ENCODE measurements at regions not wholly inside any gene's neighbourhood (a gene's known extent, or its start where the extent isn't known, plus 50 kb on each side); places are given as distances from the start of the nearest gene placed in this dataset.
"Not testable (repeated sequence)": the region's sequence is repeated elsewhere in the genome, so short reads cannot be mapped to it uniquely, and the experiment has no call there.

DNA sequence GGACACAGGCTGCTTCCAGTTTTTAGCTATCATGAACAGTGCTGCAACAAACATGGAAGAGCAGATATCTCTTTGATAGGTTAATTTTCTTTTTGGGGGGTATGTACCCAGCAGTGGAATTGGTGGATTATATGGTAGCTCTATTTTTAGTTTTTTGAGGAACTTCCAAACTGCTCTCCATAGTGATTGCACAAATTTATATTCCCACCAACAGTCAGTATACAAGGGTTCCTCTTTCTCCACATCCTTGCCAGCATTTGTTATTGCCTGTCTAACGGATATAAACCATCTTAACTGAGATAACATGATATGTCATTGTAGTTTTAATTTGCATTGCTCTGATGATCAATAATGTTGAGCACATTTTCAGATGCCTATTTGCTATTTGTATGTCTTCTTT is 237.6 kb downstream of the MMUT start:
- Histone ChIP-seq H3K36me3 (ENCODE audit: control insufficient read depth, insufficient read depth, low read length) (no peaks in the 10 kb centered on the region), H3K27me3 (ENCODE audit: control insufficient read depth, insufficient read depth, low read length) (no peaks in the 10 kb centered on the region), H3K4me3 (ENCODE audit: low read depth, low read length) (no peak overlapping the region)
- DNase-seq (ENCODE audit: low read depth) = no peak
- TF ChIP-seq, protein P1, sequence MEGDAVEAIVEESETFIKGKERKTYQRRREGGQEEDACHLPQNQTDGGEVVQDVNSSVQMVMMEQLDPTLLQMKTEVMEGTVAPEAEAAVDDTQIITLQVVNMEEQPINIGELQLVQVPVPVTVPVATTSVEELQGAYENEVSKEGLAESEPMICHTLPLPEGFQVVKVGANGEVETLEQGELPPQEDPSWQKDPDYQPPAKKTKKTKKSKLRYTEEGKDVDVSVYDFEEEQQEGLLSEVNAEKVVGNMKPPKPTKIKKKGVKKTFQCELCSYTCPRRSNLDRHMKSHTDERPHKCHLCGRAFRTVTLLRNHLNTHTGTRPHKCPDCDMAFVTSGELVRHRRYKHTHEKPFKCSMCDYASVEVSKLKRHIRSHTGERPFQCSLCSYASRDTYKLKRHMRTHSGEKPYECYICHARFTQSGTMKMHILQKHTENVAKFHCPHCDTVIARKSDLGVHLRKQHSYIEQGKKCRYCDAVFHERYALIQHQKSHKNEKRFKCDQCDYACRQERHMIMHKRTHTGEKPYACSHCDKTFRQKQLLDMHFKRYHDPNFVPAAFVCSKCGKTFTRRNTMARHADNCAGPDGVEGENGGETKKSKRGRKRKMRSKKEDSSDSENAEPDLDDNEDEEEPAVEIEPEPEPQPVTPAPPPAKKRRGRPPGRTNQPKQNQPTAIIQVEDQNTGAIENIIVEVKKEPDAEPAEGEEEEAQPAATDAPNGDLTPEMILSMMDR (IDR thresholded peaks at IDR 0.05; ENCODE audit: insufficient read depth, low read depth, low read length) = no peak
- CTCF ChIA-PET = no interaction called here
- POLR2A ChIA-PET = no interaction called here

DNA sequence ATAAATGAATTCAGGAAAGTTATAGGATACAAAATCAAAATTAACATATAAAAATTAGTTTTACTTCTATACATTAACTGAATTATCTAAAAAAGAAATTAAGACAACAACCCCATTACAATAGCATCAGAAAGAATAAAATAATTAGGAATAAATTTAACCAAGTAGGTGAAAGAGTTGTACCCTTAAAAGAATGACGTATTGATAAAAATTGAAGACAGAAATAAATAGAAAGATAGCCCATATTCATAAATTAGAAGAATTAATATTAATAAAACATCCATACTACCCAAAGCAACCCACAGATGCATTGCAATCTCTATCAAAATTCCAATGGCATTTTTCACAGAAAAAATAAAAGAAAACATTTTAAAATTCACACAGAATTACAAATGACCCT is 242.8 kb downstream of the MMUT start:
- H3K27me3 ChIP-seq (ENCODE audit: control insufficient read depth, insufficient read depth, low read length) = no peaks in the 10 kb centered on the region

DNA sequence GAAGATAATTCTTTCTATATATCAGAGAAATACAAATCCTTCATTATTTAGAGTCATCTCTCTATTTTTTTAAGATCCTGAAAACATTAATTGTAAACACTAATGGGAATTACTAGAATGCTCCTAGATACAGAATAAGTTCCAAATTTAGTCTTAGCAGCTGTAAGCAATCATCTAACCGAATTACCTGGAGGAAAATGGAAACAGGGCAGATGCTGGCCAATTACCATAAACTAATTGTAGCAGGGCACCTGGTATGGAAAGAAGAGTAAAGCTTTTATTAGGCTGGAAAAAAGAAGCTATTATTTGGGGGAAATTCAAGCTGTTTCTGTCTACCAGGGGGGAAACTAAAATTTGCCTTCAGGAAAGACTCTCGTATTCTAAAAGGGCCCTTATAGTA is 257.5 kb downstream of the MMUT start:
- Histone ChIP-seq H3K27me3 (ENCODE audit: control insufficient read depth, insufficient read depth, low read length) (no peaks in the 10 kb centered on the region), H3K4me3 (ENCODE audit: low read depth, low read length) (no peak overlapping the region), H3K36me3 (ENCODE audit: control insufficient read depth, insufficient read depth, low read length) (no peaks in the 10 kb centered on the region)
- ChIA-PET CTCF (no interaction called here), POLR2A (no interaction called here)
- TF ChIP-seq, protein P1 (IDR thresholded peaks at IDR 0.05; ENCODE audit: insufficient read depth, low read depth, low read length) = no peak
- DNase-seq (ENCODE audit: low read depth) = no peak

More for the DNA sequence above, 242.8 kb downstream of the MMUT start:
- TF ChIP-seq, protein P1 (IDR thresholded peaks at IDR 0.05; ENCODE audit: insufficient read depth, low read depth, low read length) = no peak
- no peak overlapping the region for H3K4me3 ChIP-seq (ENCODE audit: low read depth, low read length)
- no peaks in the 10 kb centered on the region for H3K36me3 ChIP-seq (ENCODE audit: control insufficient read depth, insufficient read depth, low read length)
- ChIA-PET POLR2A (no interaction called here), CTCF (no interaction called here)
- no peak for DNase-seq (ENCODE audit: low read depth)

DNA sequence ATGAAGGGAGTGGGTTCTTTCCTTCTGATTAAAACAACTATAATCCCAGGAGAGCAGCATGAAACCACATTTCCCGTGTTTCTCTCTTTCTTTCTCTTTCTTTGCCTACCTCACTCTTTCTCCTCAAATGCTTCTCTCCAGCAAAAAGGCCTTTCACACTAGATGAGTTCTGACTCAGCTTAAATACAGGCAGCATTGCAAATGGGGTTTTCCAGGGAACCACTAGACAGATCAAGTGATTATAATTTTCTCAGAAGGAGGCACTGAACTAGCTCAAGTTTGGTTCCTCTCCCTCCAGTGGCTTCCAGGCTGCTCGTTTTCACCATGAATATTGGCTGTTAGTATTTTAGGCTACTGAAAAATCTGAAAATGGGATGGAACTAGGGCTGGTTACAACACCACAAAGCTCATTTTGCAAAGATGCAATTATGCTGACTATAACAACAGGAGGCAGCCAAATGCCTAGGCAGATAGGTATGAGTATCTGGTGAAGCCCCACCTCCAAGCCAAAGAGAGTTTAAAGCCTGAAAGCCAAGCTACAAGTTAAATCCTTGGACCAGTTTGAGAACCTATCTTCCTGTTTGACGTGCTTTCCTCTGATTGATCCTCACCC is 260.0 kb downstream of the MMUT start:
- Histone ChIP-seq H3K4me3 (ENCODE audit: low read depth, low read length) (no peak overlapping the region), H3K27me3 (ENCODE audit: control insufficient read depth, insufficient read depth, low read length) (no peaks in the 10 kb centered on the region), H3K36me3 (ENCODE audit: control insufficient read depth, insufficient read depth, low read length) (no peaks in the 10 kb centered on the region)
- DNase-seq (ENCODE audit: low read depth) = no peak
- TF ChIP-seq, protein P1 (IDR thresholded peaks at IDR 0.05; ENCODE audit: insufficient read depth, low read depth, low read length) = no peak
- CTCF ChIA-PET = no interaction called here
- POLR2A ChIA-PET = no interaction called here

DNA sequence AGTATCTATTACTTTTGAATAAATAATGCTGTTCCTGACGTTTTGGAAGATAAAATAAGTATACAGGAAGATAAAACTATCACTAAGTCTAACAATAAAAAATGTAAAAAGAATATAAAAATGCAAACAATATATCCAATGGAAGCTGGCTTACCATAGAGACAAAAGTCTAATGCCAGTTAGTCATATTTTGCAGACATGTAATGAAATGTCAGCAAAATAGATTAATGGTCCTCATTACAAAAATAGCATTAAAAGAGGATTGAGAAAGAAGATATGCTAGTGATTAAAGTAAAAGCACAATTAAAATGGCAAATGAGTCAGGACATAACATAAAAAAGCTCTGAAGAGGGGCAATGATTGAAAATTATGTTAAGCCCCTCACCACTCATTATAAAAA is 265.0 kb downstream of the MMUT start:
- ChIA-PET CTCF (no interaction called here), POLR2A (no interaction called here)
- TF ChIP-seq, protein P1 (IDR thresholded peaks at IDR 0.05; ENCODE audit: insufficient read depth, low read depth, low read length) = no peak
- Histone ChIP-seq H3K36me3 (ENCODE audit: control insufficient read depth, insufficient read depth, low read length) (no peaks in the 10 kb centered on the region), H3K4me3 (ENCODE audit: low read depth, low read length) (no peak overlapping the region), H3K27me3 (ENCODE audit: control insufficient read depth, insufficient read depth, low read length) (no peaks in the 10 kb centered on the region)
- DNase-seq (ENCODE audit: low read depth) = no peak

DNA sequence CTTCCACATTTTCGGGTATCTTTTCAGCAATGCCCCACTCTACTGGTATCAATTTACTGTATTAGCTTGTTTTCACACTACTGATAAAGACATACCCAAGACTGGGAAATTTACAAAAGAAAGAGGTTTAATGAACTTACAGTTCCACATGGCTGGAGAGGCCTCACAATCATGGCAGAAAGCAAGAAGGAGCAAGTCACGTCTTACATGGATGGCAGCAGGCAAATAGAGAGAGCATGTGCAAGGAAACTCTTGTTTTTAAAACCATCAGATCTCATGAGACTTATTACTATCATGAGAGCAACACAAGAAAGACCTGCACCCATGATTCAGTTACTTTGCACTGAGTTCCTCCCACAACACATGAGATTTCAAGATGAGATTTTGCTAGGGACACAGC is 300.7 kb downstream of the MMUT start:
- H3K27me3 ChIP-seq (ENCODE audit: control insufficient read depth, insufficient read depth, low read length); DNase-seq (ENCODE audit: low read depth); H3K4me3 ChIP-seq (ENCODE audit: low read depth, low read length); CTCF ChIA-PET; POLR2A ChIA-PET; H3K36me3 ChIP-seq (ENCODE audit: control insufficient read depth, insufficient read depth, low read length): not testable (repeated sequence)

Data from BJ (cell line).